IPS-18c (cell line): ENCODE measurements at regions not wholly inside any gene's neighbourhood (a gene's known extent, or its start where the extent isn't known, plus 50 kb on each side); places are given as distances from the start of the nearest gene placed in this dataset.
A peak's percentile ranks its signal among the peaks of the same experiment; 100 is the strongest.

Experiments
- H3K4me3 ChIP-seq: 2 replicates; pipeline ENCODE4 v1.7.0; 2013; ENCODE audit warnings: low read depth, mild to moderate bottlenecking, low read length, moderate library complexity; ENCODE audit not compliant: insufficient read depth
- H3K9me3 ChIP-seq: one replicate; pipeline ENCODE4 v1.6.1; 2013; ENCODE audit warnings: mild to moderate bottlenecking, low read length, moderate library complexity; ENCODE audit not compliant: control insufficient read depth, insufficient read depth

DNA sequence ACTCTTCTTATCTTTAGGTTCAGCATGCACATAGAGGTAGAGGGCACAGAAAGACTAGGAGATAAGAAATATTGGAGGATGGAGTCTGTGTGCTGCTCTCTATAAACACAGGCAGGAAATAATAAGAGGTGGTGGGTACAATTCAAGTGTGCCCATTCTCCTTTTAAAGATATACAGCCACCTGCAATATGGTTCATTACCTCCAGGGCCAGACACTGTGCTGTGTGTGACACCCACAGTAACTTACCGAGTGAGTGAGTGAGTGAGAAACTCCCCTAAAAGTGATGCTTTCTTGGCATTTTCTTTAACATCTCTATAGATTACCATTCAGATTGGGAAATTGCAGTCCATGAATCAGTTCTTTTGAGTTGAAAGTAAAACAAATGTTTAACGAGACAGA is 311.8 kb upstream of the KCNN2 start:
- Histone ChIP-seq H3K4me3 (no peak overlapping the region), H3K9me3 (no peaks in the 10 kb centered on the region)

DNA sequence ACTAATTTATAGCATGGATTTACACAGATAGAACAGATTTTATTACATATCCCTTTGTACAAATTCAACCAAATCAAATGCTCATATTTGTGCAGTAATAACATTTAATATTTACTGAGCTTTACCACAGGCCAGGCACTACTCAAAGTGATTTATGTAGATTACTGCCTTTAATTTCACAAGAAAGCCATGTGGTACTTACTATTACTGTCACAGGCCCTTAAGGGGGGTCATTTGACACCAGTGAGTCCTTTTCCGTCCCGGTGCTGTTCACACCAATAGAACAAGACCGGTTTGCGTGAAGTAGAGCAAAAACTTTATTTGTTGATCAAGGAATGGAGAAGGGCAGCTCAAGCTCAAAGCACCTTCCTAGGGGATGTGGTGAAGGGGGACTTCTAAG is 308.5 kb upstream of the KCNN2 start:
- Histone ChIP-seq H3K9me3 (no peaks in the 10 kb centered on the region), H3K4me3 (no peak overlapping the region)

DNA sequence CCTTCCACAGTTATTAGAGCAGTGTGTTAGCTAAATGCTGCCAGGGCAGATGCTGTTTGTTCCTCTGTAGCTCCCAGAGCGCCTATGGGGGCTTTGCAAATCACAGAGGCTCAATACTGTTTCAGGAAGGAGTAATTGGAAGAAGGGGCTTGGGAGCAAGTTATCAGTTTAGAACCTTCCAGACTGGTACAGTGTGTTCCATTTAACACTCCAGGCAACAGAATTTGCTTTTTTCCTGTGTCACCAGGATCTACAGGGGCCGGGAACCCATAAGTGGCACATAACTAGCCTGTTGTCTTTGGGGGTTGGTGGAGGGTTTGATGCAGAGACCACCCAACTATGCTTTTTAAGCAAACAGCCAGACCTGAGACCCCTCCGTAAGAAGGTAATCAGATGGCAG is 307.3 kb upstream of the KCNN2 start:
- Histone ChIP-seq H3K9me3 (no peaks in the 10 kb centered on the region), H3K4me3 (no peak overlapping the region)

DNA sequence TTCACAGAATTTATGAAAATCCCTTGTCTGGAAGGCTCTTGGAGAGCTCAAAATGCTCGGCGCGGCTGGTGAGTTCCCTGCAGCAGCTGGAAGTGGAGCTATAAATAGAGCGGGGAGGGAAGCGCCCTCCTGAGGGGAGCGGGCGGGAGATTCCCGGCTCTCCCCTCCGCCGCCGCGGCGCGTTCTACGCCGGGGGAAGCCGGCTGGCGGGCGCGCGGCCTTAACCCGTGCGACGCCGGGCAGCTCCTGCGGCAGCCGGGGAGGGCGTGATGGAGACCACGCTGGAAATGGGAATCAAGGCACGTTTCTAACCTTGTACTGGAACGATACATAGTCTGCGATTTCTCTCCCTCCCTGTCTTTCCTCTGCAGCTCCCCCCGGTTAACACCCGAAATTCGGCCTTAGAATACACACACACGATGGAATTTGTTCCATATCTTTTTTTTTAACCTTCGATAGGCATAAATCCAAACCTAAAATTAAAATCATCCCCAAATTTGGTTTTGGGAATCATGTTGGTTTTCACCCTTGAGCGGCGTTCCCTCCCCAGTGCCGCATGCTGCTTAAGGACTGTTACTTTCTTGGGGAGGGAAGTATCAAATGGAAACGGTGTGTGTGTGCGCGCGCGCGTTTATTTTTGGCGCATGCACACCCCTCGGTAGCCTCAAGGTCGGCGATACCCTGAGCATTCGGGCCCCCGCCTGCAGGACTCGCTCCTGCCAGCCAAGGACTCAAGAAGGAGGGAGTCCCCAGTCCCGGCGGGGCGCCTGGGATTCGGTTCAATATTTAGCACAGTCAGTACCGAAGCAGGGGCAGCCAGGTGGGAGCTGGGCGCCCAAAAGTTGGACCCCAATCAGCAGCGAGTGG is 306.3 kb upstream of the KCNN2 start:
- peak overlapping the region; percentile 56 for H3K4me3 ChIP-seq
- H3K9me3 ChIP-seq, result no peaks in the 10 kb centered on the region

DNA sequence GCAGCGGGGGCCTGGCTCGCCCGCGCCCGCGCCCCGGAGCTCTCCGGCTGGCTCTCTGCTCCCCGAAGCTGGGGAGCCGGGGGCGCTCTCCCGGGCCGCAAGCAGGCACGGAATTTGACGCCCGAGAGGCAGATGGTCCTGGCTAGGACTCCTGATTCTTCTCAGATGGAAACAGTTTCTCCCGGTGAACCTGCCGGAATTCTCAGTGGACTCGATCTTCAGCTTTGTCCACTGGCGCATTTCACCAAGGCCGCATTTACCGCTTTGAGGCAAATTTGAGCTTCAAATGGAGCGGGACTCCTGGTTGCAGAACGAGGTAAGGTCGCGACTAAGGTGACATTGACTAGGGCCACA is 305.7 kb upstream of the KCNN2 start:
- Histone ChIP-seq H3K4me3 (peak overlapping the region; percentile 56), H3K9me3 (no peaks in the 10 kb centered on the region)

DNA sequence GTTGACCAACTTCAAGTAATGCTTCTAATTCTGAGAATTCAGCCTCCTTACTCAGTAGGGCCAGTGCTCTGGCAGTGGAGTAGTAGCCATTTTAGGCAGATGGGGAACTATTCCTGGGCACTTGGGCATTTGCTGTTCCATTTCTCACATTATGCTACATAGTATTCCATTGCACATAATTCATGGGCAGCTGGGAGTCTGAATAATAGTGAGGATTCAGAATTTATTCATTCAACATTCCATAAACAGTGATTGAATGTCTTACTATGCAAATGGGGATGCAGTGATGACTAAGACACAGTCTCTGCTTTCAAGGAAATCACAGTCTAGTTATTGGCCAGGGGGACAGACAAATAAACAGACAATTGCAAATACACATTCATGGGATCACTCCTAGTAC is 301.0 kb upstream of the KCNN2 start:
- H3K4me3 ChIP-seq, result no peak overlapping the region
- H3K9me3 ChIP-seq, result no peaks in the 10 kb centered on the region

DNA sequence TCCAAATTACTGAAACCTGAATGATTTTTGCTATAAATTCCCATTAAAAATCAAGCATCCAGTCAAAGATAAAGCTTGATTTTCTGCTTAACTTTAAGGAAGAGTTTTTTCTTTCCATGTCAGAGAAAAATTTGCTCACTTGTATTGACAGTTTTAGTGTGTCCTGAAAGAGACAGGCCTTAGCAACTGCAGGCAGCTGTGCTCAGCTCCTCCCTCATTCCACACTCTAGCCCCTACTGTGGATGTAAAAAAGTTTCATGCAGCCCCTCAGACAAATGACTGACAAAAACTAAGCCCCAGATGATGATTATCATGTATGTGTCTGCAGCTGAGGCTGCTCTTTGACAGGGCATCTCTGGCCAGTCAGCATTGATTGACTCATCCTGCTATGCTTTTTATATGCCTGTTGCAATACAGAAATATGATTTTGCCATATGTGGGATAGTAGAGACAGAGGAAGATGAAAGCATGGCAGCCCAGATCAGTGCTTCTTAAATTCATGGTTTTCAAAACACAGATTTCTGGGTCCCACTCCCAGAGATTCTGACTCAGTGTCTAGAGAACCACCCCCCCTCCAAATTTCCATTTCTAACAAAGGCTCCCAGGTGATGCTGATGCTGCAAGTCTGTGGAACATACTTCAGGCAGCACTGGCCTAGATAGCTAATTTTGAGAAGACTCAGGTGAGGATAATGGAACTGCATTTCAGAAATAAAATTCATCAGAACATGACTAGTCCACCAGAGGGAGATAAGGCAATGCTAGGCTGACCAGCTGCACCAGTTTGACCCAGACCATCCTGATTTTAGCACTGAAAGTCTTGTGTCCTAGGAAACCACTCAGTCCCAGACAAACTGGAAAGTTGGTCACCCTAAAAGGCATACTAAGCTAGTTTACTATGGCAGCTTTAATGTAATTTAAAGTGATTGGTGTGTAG is 298.7 kb upstream of the KCNN2 start:
- no peak overlapping the region for H3K4me3 ChIP-seq
- no peaks in the 10 kb centered on the region for H3K9me3 ChIP-seq

DNA sequence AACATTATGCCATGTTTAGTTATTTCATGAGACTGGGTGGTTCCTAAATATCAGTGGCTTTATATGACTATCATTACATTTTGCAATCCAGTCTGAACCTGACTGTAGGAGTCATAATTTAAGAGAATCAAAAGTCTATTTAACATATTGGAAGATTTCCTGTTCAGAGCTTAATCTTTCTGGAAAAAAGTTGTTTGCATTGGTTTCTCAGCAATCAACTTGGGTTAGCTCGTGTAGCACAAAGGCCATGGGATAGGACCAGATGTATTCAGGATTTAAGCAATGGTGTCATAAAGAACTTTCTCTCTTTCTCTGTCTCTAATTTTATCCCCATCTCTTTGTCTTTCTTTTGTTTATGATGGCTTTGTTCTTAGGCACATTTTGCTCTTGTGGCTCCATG is 296.0 kb upstream of the KCNN2 start:
- H3K4me3 ChIP-seq, result no peak overlapping the region
- no peaks in the 10 kb centered on the region for H3K9me3 ChIP-seq

DNA sequence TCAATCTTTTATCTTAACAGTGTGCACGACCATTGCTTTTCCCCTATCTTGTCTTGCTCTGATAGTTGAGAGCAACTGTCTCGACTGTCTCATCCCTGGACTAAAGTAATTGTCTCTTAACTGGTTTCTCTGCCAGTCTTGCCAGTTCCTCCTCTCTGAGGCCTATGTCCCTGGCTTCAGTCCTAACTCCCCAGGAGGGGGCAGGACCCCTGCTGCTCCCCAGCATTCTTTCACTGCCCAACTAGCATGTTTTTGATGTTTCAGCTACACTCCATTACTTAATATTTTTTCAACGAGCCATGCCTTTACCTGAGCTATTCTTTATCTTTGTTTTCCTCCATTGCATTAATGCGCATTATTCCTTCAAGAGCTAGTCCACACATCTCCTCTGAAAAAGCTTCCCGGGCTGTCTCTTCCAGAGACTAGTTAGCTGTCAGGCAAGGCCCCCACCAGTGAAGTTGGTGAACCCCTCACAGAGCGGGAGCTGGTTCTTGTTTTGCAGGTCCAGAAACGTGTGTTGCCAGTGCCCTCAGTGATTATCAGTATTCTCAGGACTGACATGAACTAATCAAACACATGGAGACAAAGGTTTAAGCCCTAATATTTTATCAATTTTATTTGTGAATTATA is 291.7 kb upstream of the KCNN2 start:
- Histone ChIP-seq H3K9me3 (no peaks in the 10 kb centered on the region), H3K4me3 (no peak overlapping the region)

DNA sequence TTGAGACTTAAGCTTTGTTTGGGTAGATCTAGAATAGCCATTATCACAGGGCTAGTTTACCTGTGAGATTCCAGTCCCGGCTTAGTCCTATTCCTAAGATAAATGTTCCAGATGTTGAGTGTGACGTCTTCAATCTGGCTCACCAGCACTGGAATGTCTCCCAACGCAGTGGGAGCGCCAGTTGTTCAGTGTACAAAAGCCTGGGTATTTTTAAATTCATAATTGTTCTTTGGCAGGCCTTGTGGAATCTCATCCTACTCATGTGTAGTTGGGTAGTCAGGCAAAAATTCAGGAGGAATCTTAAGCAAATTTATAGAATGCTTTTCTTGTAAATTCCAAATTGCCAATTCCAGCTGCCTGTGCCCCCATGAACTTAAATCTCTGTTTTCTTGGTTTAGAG is 272.6 kb upstream of the KCNN2 start:
- peaks cover 6% of the 10 kb centered on the region for H3K9me3 ChIP-seq
- H3K4me3 ChIP-seq, result no peak overlapping the region

DNA sequence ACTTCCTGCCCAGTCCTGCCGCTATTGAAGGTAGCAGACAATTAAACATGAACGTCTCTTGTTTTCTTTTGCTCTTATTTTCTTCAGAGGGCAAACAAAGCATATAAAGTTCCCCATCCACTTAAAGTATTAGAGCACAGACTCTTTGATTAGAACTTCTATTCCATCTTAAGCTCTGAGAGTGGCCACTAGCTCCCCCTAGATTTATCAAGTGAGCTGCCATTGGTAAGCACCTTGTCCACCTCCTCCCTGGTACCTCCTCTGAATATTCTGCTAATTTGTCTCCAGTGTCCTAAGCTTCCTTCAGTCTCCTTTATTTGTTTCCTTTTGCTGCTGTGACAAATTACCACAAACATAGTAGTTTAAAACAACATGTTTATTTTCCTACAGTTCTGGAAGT is 264.3 kb upstream of the KCNN2 start:
- no peak overlapping the region for H3K4me3 ChIP-seq
- H3K9me3 ChIP-seq, result peaks cover under 1% of the 10 kb centered on the region

DNA sequence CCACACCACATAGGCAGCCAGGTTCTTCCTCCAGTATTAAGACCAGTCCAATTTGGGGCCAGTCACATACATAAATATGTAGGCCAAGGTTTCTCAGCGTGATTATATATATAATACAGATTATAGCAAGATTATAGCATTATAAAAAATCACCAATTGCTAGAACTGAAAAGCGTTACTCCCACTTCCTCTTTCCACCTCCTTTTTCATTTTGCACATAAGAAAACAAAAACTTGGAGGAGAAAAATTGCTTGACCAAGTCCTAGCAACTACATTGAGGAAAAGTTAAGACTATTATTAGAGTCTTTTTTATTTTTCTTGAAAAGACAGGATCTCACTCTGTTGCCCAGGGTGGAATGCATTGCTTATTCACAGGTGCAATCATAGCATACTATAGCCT is 262.7 kb upstream of the KCNN2 start:
- Histone ChIP-seq H3K9me3 (no peaks in the 10 kb centered on the region), H3K4me3 (no peak overlapping the region)

DNA sequence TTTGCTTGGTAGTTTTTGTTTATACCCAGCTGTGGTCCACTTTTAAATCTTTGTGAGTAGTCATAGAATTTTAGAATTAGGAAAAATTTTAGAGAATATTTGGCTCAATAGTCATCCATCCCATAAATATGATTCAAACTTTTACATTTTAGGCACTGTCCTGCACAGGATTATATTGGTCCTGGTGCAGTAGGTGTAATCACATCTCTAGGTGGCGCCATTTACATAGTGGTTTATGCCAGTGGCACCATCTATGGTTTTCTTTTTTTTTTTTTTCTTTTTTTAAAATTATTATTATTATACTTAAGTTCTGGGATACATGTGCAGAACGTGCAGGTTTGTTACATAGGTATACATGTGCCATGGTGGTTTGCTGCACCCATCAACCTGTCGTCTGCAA is 260.7 kb upstream of the KCNN2 start:
- H3K4me3 ChIP-seq, result no peak overlapping the region
- H3K9me3 ChIP-seq, result no peaks in the 10 kb centered on the region

DNA sequence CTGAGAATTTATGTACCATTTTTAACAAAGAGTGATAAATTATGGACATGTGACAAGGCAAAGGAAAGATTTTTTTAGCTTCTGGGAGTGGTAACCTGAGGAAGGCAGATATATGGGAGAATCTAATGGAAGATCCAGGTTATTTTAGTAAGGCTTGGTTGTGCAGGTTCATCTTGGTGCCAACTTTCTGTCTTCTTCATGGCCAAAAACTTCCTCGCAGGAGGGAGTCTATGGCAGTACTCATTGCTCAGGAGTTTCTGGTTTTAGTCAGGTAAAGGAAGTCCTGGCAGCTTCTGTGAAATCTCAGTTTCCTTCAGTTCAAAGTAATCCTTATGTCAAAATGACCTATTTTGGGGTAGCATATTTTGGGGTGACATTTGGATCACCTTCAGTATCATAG is 248.3 kb upstream of the KCNN2 start:
- H3K9me3 ChIP-seq, result no peaks in the 10 kb centered on the region
- no peak overlapping the region for H3K4me3 ChIP-seq

DNA sequence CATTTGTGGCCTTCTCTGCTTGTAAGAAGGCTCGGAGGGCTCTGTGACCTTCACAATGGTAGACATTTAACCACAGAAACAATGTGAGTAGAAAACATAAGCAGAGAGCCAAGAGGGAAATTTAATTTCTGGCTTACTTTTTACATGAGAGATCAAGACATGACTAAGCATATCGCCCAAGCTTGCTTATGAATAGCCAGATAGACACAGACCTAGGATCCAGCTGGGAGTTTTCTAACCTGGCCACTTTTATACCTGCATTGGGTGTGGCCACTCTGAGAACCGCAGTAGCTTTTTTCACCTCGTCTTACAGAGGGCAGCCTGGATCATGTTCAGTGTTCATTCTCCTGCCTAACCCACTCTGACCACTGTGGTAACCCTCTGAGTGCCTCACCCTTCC is 244.9 kb upstream of the KCNN2 start:
- Histone ChIP-seq H3K4me3 (no peak overlapping the region), H3K9me3 (no peaks in the 10 kb centered on the region)

DNA sequence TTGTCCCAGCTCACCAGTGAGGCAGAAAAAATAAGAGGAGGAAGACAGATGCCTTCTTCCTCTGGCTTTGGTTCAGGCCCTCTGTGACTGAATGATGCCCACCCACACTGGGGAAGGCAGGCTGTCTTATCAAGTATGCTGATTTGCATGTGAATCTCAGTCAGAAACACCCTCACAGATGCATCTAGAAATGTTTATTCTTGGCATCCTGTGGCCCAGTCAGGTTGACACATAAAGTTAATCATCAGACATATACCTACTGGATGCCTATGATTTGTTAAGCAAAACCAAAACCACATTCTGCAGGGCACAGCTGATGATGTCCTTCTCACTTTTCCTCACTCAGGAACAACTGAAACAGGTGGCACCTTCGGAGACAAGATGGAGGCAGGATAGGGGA is 243.4 kb upstream of the KCNN2 start:
- H3K9me3 ChIP-seq, result no peaks in the 10 kb centered on the region
- H3K4me3 ChIP-seq, result no peak overlapping the region

DNA sequence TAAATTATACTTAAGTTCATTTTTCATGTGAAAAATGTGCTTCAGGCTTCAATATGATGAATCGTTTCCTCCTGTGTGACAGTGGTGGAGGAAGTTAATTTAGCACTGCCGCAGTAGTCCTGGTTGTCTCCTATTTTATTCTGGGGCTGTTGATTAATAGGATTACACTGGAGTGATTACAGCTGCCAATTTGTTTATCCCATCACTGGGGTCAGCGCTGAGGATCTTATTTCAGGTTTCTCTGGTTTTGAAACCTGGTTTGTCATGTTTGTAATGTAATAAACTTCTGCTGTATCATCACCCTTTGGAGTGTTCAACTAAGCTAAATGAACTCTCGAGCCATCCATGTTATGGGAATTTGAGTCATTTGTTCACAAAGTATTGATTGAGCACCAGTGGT is 241.7 kb upstream of the KCNN2 start:
- H3K9me3 ChIP-seq, result no peaks in the 10 kb centered on the region
- no peak overlapping the region for H3K4me3 ChIP-seq

DNA sequence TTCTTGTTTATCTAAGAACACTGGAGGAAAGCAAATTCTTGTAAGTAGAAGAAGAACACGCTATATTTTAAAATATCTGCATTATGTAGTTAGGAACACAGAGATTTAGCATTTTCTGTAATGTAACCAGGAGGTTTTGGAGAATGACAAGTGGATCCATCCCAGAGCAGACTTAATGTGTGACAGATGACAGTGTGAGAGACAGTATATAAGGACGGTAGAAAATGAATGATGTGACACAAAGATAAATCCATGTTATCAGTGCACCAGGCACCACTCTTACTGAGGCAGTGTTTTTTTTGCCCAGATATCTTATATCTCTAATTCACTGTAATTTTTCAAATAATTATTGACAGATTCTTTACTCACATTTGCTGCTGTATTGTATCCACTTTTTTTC is 239.0 kb upstream of the KCNN2 start:
- no peaks in the 10 kb centered on the region for H3K9me3 ChIP-seq

More for the DNA sequence above, 239.0 kb upstream of the KCNN2 start:
- H3K4me3 ChIP-seq, result no peak overlapping the region
